ENCODE measurements at regions not wholly inside any gene's neighbourhood (a gene's known extent, or its start where the extent isn't known, plus 50 kb on each side); places are given as distances from the start of the nearest gene placed in this dataset.
A peak's percentile ranks its signal among the peaks of the same experiment; 100 is the strongest.

DNA sequence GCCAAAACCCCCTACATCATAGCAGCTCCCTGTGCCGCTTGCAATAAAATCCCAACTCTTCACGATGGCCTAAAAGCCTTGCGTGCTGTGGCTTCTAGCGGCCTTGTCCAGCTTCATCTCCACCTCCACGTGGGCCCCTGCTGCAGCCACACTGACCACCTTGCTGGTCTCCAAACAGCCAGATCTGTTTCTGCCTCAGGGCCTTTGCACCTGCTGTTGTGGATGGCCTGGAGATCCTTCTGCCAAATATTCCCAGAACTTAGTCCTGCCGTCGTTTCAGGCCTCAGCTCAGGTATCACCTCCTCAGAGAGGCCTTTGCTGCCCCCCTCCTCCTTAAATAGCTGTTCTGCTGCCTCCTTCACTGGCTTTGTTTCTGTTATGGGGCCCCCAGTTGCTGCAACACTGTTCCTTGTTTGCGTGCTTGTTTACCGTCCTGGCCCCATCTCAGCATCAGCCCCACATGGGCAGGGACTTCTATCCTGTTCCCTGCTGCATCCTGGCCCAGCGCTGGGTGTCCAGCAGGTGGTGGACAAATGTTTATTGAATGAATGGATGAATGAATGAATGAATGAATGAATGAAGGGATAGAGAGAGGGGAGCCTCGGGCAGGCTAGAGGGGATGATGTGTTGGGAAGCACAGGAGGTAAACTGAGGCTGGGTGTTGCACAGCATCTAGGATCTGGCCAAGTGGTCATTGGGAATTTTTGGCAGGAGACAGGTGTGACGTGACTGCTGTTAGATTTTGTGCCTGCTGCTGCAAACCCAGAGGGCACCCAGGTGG, 171.0 kb upstream of the GSE1 start:
- ChIA-PET POLR2A (no interaction called here), CTCF (interaction anchor here (1.1 to 2.1 kb wide), 6 partner anchors 14 to 174 kb away, joined by 3 to 12 read pairs (median 4); no protein-coding TSS in a partner anchor)
- H3K27ac Mint-ChIP-seq: no peak overlapping the region

DNA sequence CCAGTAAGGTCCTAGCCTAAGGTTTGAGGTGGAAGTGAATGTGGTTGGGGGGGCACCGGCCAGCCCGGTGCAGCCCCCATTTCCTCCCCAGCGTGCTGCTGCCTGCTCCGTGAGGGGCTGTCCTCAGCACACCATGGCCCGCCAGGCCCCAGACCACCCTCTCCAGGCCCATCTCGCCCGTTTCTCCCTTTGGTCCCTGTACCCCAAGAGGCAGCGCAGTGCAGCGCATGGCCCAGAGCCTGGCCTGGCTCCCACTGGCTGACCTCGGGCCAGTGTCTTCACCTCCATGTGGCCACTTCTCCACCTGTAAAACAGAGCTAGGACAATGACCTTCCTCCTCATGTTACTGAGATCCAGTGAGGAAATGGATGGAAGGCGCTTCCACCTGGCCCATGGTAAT, 170.0 kb upstream of the GSE1 start:
- no peak for ATAC-seq
- no peak for DNase-seq
- H3K27ac Mint-ChIP-seq: no peak overlapping the region
- H3K4me1 Mint-ChIP-seq (ENCODE audit: low read depth): peaks cover 10% of the 10 kb centered on the region
- H3K36me3 Mint-ChIP-seq (ENCODE audit: low read depth): no peaks in the 10 kb centered on the region
- no peaks in the 10 kb centered on the region for H3K9me3 Mint-ChIP-seq (ENCODE audit: insufficient read depth)
- POLR2A ChIA-PET: no interaction called here
- no peaks in the 10 kb centered on the region for H3K27me3 Mint-ChIP-seq (ENCODE audit: low read depth)
- CTCF ChIA-PET: interaction anchor here (1.3 to 2.0 kb wide), 2 partner anchors 23 to 167 kb away, joined by 4 to 11 read pairs; no protein-coding TSS in a partner anchor
- H3K4me3 Mint-ChIP-seq: no peak overlapping the region

More for the DNA sequence above, 171.0 kb upstream of the GSE1 start:
- Mint-ChIP-seq H3K36me3 (ENCODE audit: low read depth) (no peaks in the 10 kb centered on the region), H3K4me1 (ENCODE audit: low read depth) (no peaks in the 10 kb centered on the region), H3K9me3 (ENCODE audit: insufficient read depth) (no peaks in the 10 kb centered on the region), H3K4me3 (no peak overlapping the region), H3K27me3 (ENCODE audit: low read depth) (no peaks in the 10 kb centered on the region)
- DNase-seq: no peak
- no peak for ATAC-seq

GRCh38 chr16:85443531-85443930, 169.6 kb upstream of the GSE1 start:
- POLR2A ChIA-PET: no interaction called here
- no peaks in the 10 kb centered on the region for H3K36me3 Mint-ChIP-seq (ENCODE audit: low read depth)
- ATAC-seq: no peak
- H3K27me3 Mint-ChIP-seq (ENCODE audit: low read depth): no peaks in the 10 kb centered on the region
- no peak for DNase-seq
- no peaks in the 10 kb centered on the region for H3K9me3 Mint-ChIP-seq (ENCODE audit: insufficient read depth)
- CTCF ChIA-PET: no interaction called here
- no peak overlapping the region for H3K4me3 Mint-ChIP-seq
- no peak overlapping the region for H3K27ac Mint-ChIP-seq
- H3K4me1 Mint-ChIP-seq (ENCODE audit: low read depth): peaks cover 14% of the 10 kb centered on the region

- Mint-ChIP-seq H3K4me3 (no peak overlapping the region), H3K36me3 (ENCODE audit: low read depth) (no peaks in the 10 kb centered on the region), H3K9me3 (ENCODE audit: insufficient read depth) (no peaks in the 10 kb centered on the region), H3K4me1 (ENCODE audit: low read depth) (peaks cover 28% of the 10 kb centered on the region), H3K27ac (no peak overlapping the region), H3K27me3 (ENCODE audit: low read depth) (no peaks in the 10 kb centered on the region)
- ChIA-PET POLR2A (no interaction called here), CTCF (interaction anchor here (0.6 to 1.3 kb wide), 3 partner anchors 171 to 353 kb away, joined by 3 read pairs; no protein-coding TSS in a partner anchor)
- DNase-seq: no peak
- no peak for ATAC-seq
Measured at GRCh38 chr16:85445064-85445778, 167.9 kb upstream of the GSE1 start.

- no peaks in the 10 kb centered on the region for H3K27me3 Mint-ChIP-seq (ENCODE audit: low read depth)
- H3K36me3 Mint-ChIP-seq (ENCODE audit: low read depth): no peaks in the 10 kb centered on the region
- peaks cover 28% of the 10 kb centered on the region for H3K4me1 Mint-ChIP-seq (ENCODE audit: low read depth)
- H3K9me3 Mint-ChIP-seq (ENCODE audit: insufficient read depth): no peaks in the 10 kb centered on the region
- CTCF ChIA-PET: interaction anchor here (0.6 to 1.3 kb wide), 2 partner anchors 171 to 352 kb away, joined by 3 read pairs; no protein-coding TSS in a partner anchor
- no peak overlapping the region for H3K27ac Mint-ChIP-seq
- H3K4me3 Mint-ChIP-seq: no peak overlapping the region
- DNase-seq: no peak
- POLR2A ChIA-PET: no interaction called here
- no peak for ATAC-seq
Measured at GRCh38 chr16:85445779-85446222, 167.3 kb upstream of the GSE1 start.

GRCh38 chr16:85446951-85447692, 166.0 kb upstream of the GSE1 start:
- ChIA-PET CTCF (interaction anchor here (1.2 to 3.8 kb wide), 5 partner anchors 26 to 195 kb away, joined by 4 to 20 read pairs (median 11); no protein-coding TSS in a partner anchor), POLR2A (interaction anchor here (0.7 kb wide), 1 partner anchor 10 kb away, joined by 4 read pairs; no protein-coding TSS in a partner anchor)
- Mint-ChIP-seq H3K27me3 (ENCODE audit: low read depth) (no peaks in the 10 kb centered on the region), H3K36me3 (ENCODE audit: low read depth) (no peaks in the 10 kb centered on the region), H3K27ac (peak overlapping the region; percentile 18), H3K9me3 (ENCODE audit: insufficient read depth) (no peaks in the 10 kb centered on the region), H3K4me3 (no peak overlapping the region), H3K4me1 (ENCODE audit: low read depth) (peaks cover 35% of the 10 kb centered on the region)
- no peak for ATAC-seq
- no peak for DNase-seq

DNA sequence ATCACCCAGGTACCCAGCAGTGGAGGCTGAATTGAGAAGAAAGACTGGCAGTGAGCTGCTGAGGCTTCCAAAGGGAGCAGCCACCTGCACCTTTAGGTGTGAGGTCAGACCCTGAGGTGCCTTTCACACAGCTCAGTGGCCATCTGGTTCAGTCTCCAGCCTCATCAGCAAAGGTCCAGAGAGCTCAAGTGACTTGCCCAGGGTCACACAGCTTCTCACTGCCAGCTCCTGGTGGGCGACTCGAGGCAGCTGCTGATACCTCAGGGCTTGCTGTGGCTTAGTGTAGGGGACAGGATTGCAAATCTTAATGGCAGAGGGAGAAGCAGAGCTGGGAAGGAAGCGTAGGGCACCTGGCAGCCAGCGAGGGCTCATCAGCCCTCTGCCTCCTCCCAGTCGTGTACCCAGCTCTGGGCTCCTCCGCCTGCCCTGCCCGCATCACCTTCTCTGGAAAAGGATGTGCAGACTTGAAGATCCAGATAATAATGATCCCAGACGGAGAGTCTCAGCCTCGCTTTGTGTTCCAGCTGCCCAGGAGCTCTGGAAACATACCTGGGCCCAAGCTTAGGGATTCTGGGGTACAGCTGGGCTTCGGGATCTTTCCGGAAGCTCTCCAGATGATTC, 165.3 kb upstream of the GSE1 start:
- H3K4me3 Mint-ChIP-seq: peak overlapping the region; percentile 25
- peak overlapping the region; percentile 39 for H3K27ac Mint-ChIP-seq
- H3K4me1 Mint-ChIP-seq (ENCODE audit: low read depth): peaks cover 38% of the 10 kb centered on the region
- ChIA-PET CTCF (interaction anchor here (1.2 to 3.8 kb wide), 5 partner anchors 26 to 195 kb away, joined by 4 to 20 read pairs (median 11); no protein-coding TSS in a partner anchor), POLR2A (interaction anchor here (0.7 kb wide), 1 partner anchor 9 kb away, joined by 4 read pairs; no protein-coding TSS in a partner anchor)
- ATAC-seq (no peak), DNase-seq (no peak)
- no peaks in the 10 kb centered on the region for H3K36me3 Mint-ChIP-seq (ENCODE audit: low read depth)
- no peaks in the 10 kb centered on the region for H3K9me3 Mint-ChIP-seq (ENCODE audit: insufficient read depth)
- no peaks in the 10 kb centered on the region for H3K27me3 Mint-ChIP-seq (ENCODE audit: low read depth)

GRCh38 chr16:85448557-85449190, 164.4 kb upstream of the GSE1 start:
- CTCF ChIA-PET: interaction anchor here (0.8 to 3.8 kb wide), 5 partner anchors 18 to 196 kb away, joined by 3 to 20 read pairs (median 11); no protein-coding TSS in a partner anchor
- Mint-ChIP-seq H3K36me3 (ENCODE audit: low read depth) (no peaks in the 10 kb centered on the region), H3K9me3 (ENCODE audit: insufficient read depth) (no peaks in the 10 kb centered on the region), H3K27me3 (ENCODE audit: low read depth) (no peaks in the 10 kb centered on the region), H3K4me3 (peak overlapping the region; percentile 10), H3K27ac (peak overlapping the region; percentile 58), H3K4me1 (ENCODE audit: low read depth) (peaks cover 40% of the 10 kb centered on the region)
- POLR2A ChIA-PET: no interaction called here
- ATAC-seq (peak; percentile 67), DNase-seq (peak; percentile 65)

GRCh38 chr16:85449191-85449884, 163.8 kb upstream of the GSE1 start:
- DNase-seq (no peak), ATAC-seq (no peak)
- no peaks in the 10 kb centered on the region for H3K27me3 Mint-ChIP-seq (ENCODE audit: low read depth)
- ChIA-PET CTCF (interaction anchor here (0.8 to 3.8 kb wide), 4 partner anchors 18 to 166 kb away, joined by 3 to 20 read pairs (median 14); no protein-coding TSS in a partner anchor), POLR2A (no interaction called here)
- peak overlapping the region; percentile 58 for H3K27ac Mint-ChIP-seq
- peak overlapping the region; percentile 10 for H3K4me3 Mint-ChIP-seq
- H3K36me3 Mint-ChIP-seq (ENCODE audit: low read depth): no peaks in the 10 kb centered on the region
- H3K4me1 Mint-ChIP-seq (ENCODE audit: low read depth): peaks cover 40% of the 10 kb centered on the region
- H3K9me3 Mint-ChIP-seq (ENCODE audit: insufficient read depth): no peaks in the 10 kb centered on the region

DNA sequence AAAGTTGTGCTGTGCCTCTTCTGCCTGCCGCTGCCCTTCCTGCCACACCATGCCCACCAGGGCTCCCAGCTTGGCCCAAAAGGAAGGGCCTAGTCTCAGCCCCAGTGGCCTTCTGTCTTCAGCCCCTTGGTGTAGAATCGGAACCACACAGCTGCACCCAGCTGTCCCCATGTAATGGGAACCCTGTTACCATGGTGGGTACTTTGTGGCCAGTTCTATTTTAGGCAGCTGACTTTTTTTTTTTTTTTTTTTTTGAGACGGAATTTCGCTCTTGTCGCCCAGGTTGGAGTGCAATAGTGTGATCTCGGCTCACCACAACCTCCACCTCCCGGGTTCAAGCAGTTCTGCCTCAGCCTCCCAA, 163.3 kb upstream of the GSE1 start:
- no peaks in the 10 kb centered on the region for H3K36me3 Mint-ChIP-seq (ENCODE audit: low read depth)
- CTCF ChIA-PET: interaction anchor here (3.6 to 3.8 kb wide), 2 partner anchors 29 to 166 kb away, joined by 16 to 20 read pairs; no protein-coding TSS in a partner anchor
- H3K4me3 Mint-ChIP-seq: no peak overlapping the region
- H3K27me3 Mint-ChIP-seq (ENCODE audit: low read depth): no peaks in the 10 kb centered on the region
- no peaks in the 10 kb centered on the region for H3K9me3 Mint-ChIP-seq (ENCODE audit: insufficient read depth)
- H3K4me1 Mint-ChIP-seq (ENCODE audit: low read depth): peaks cover 40% of the 10 kb centered on the region
- ATAC-seq (no peak), DNase-seq (no peak)
- peak overlapping the region; percentile 11 for H3K27ac Mint-ChIP-seq
- POLR2A ChIA-PET: interaction anchor here (0.6 kb wide), 1 partner anchor 19 kb away, joined by 3 read pairs; no protein-coding TSS in a partner anchor
